SK-N-SH treated with all-trans-retinoic acid at 6 μM for 48 hours (cell line): ENCODE measurements at regions not wholly inside any gene's neighbourhood (a gene's known extent, or its start where the extent isn't known, plus 50 kb on each side); places are given as distances from the start of the nearest gene placed in this dataset.

Source experiments
- ATAC-seq: fragments of 200-7000 bp; cut with Tn5 transposase; 3 replicates; pipeline ENCODE4 v1.9.1; 2020; ENCODE audit warnings: mild to moderate bottlenecking, moderate library complexity
- ARNTL ChIP-seq: fragments of 450-650 bp; formaldehyde crosslinking; IDR thresholded peaks from 2 replicates; pipeline ENCODE4 v1.5.0; 2020; ENCODE audit warnings: low read depth, mild to moderate bottlenecking, moderate library complexity, borderline replicate concordance
- BACH2 ChIP-seq: fragments of 250-450 bp; sonication (Bioruptor Pico); IDR thresholded peaks from 2 replicates; pipeline ENCODE4 v1.9.0; 2021; ENCODE audit warnings: mild to moderate bottlenecking, borderline replicate concordance
- CSDC2 ChIP-seq: fragments of 250-450 bp; sonication (Bioruptor Pico); IDR thresholded peaks from 2 replicates; pipeline ENCODE4 v1.5.0; 2020; ENCODE audit warnings: mild to moderate bottlenecking, moderate library complexity
- ESRRG ChIP-seq: fragments of 250-450 bp; sonication (Bioruptor Pico); IDR thresholded peaks from 2 replicates; pipeline ENCODE4 v1.6.1; 2021; ENCODE audit warnings: mild to moderate bottlenecking
- GLIS3 ChIP-seq: fragments of 250-450 bp; sonication (Bioruptor Pico); IDR thresholded peaks from 2 replicates; pipeline ENCODE4 v1.5.0; 2020; ENCODE audit warnings: mild to moderate bottlenecking, moderate library complexity
- ISL1 ChIP-seq: fragments of 250-450 bp; sonication (Bioruptor Pico); IDR thresholded peaks from 2 replicates; pipeline ENCODE4 v2.1.2; 2022; ENCODE audit warnings: mild to moderate bottlenecking, moderate library complexity
- OSR1 ChIP-seq: fragments of 250-450 bp; sonication (Bioruptor Pico); IDR thresholded peaks from 2 replicates; pipeline ENCODE4 v1.8.0; 2022; ENCODE audit warnings: moderate library complexity, mild to moderate bottlenecking, inconsistent platforms
- PPARA ChIP-seq: fragments of 250-450 bp; sonication (Bioruptor Pico); IDR thresholded peaks from 2 replicates; pipeline ENCODE4 v1.5.0; 2020; ENCODE audit warnings: mild to moderate bottlenecking, borderline replicate concordance
- RARB ChIP-seq: fragments of 250-450 bp; sonication (Bioruptor Pico); IDR thresholded peaks from 2 replicates; pipeline ENCODE4 v1.8.0; 2021; ENCODE audit warnings: mild to moderate bottlenecking, moderate library complexity
- SNAI2 ChIP-seq: fragments of 250-450 bp; sonication (Bioruptor Pico); IDR thresholded peaks from 2 replicates; pipeline ENCODE4 v1.5.0; 2020; ENCODE audit warnings: mild to moderate bottlenecking, moderate library complexity
- TCF4 ChIP-seq: fragments of 250-450 bp; sonication (Bioruptor Pico); IDR thresholded peaks from 2 replicates; pipeline ENCODE4 v1.8.0; 2021; ENCODE audit warnings: mild to moderate bottlenecking, moderate library complexity, borderline replicate concordance
- TOX ChIP-seq: fragments of 250-450 bp; sonication (Bioruptor Pico); IDR thresholded peaks from 2 replicates; pipeline ENCODE4 v1.8.0; 2021; ENCODE audit warnings: mild to moderate bottlenecking, moderate library complexity, borderline replicate concordance
- ZC3H10 ChIP-seq: fragments of 250-450 bp; sonication (Bioruptor Pico); IDR thresholded peaks from 2 replicates; pipeline ENCODE4 v1.5.1; 2021; ENCODE audit warnings: mild to moderate bottlenecking, moderate library complexity
- ZFP3 ChIP-seq: fragments of 250-450 bp; sonication (Bioruptor Pico); IDR thresholded peaks from 2 replicates; pipeline ENCODE4 v1.5.0; 2020; ENCODE audit warnings: mild to moderate bottlenecking, moderate library complexity
- ZFP30 ChIP-seq: fragments of 450-650 bp; formaldehyde crosslinking; IDR thresholded peaks from 2 replicates; pipeline ENCODE4 v1.5.0; 2022; ENCODE audit warnings: mild to moderate bottlenecking, moderate library complexity
- ZNF565 ChIP-seq: fragments of 450-650 bp; formaldehyde crosslinking; conservative IDR thresholded peaks from 2 replicates; pipeline ENCODE4 v1.5.0; 2020; ENCODE audit warnings: low read depth, mild to moderate bottlenecking, moderate library complexity
- ZNF70 ChIP-seq: fragments of 450-650 bp; formaldehyde crosslinking; IDR thresholded peaks from 2 replicates; pipeline ENCODE4 v1.5.0; 2020; ENCODE audit warnings: mild to moderate bottlenecking, moderate library complexity
- ZNF8 ChIP-seq: fragments of 450-650 bp; formaldehyde crosslinking; IDR thresholded peaks from 2 replicates; pipeline ENCODE4 v1.5.0; 2020; ENCODE audit warnings: mild to moderate bottlenecking, moderate library complexity
- TF ChIP-seq, protein P1 (sequence below): fragments of 250-450 bp; sonication (Bioruptor Pico); IDR thresholded peaks from 2 replicates; pipeline ENCODE4 v1.8.0; 2021; ENCODE audit warnings: low read depth, mild to moderate bottlenecking, moderate library complexity, borderline replicate concordance
- TF ChIP-seq, protein P2 (sequence below): fragments of 250-450 bp; sonication (Bioruptor Pico); IDR thresholded peaks from 2 replicates; pipeline ENCODE4 v1.5.1; 2021; ENCODE audit warnings: mild to moderate bottlenecking, moderate library complexity
- TF ChIP-seq, protein P3 (sequence below): fragments of 250-450 bp; sonication (Bioruptor Pico); IDR thresholded peaks from 2 replicates; pipeline ENCODE4 v1.8.0; 2020; ENCODE audit warnings: mild to moderate bottlenecking, moderate library complexity, borderline replicate concordance
- TF ChIP-seq, protein P4 (sequence below): fragments of 250-450 bp; sonication (Bioruptor Pico); IDR thresholded peaks from 2 replicates; pipeline ENCODE4 v1.5.1; 2020; ENCODE audit warnings: low read depth, mild to moderate bottlenecking, moderate library complexity
- TF ChIP-seq, protein P5 (sequence below): fragments of 250-450 bp; sonication (Bioruptor Pico); IDR thresholded peaks from 2 replicates; pipeline ENCODE4 v1.5.0; 2020; ENCODE audit warnings: mild to moderate bottlenecking, moderate library complexity

DNA sequence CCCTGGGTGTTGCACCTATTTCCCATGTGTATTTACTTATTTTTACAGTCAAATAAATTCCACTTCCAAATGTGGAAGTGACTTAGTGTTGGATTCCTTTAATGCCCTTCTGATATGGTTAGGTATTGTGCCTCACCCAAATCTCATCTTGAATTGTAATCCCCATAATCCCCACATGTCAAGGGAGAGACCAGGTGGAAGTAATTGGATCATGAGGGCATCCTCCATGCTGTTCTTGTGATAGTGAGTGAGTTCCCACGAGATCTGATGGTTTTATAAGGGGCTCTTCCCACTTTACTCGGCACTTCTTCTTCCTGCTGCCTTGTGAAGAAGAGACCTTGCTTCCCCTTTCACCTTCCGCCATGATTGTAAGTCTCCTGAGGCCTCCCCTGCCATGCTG is 136.9 kb downstream of the SNX10 start:
- TF ChIP-seq ZC3H10 (CRISPR knock-in tag) (no peak), CSDC2 (CRISPR knock-in tag) (no peak), ZFP3 (CRISPR knock-in tag) (no peak), ZFP30 (CRISPR knock-in tag) (no peak), ZNF565 (CRISPR knock-in tag) (no peak), SNAI2 (CRISPR knock-in tag) (no peak), RARB (CRISPR knock-in tag) (no peak), OSR1 (CRISPR knock-in tag) (no peak), ISL1 (CRISPR knock-in tag) (no peak), ZNF70 (CRISPR knock-in tag) (no peak), TOX (CRISPR knock-in tag) (no peak), TCF4 (no peak), PPARA (CRISPR knock-in tag) (no peak), GLIS3 (no peak), ESRRG (CRISPR knock-in tag) (no peak)
- TF ChIP-seq, protein P1, sequence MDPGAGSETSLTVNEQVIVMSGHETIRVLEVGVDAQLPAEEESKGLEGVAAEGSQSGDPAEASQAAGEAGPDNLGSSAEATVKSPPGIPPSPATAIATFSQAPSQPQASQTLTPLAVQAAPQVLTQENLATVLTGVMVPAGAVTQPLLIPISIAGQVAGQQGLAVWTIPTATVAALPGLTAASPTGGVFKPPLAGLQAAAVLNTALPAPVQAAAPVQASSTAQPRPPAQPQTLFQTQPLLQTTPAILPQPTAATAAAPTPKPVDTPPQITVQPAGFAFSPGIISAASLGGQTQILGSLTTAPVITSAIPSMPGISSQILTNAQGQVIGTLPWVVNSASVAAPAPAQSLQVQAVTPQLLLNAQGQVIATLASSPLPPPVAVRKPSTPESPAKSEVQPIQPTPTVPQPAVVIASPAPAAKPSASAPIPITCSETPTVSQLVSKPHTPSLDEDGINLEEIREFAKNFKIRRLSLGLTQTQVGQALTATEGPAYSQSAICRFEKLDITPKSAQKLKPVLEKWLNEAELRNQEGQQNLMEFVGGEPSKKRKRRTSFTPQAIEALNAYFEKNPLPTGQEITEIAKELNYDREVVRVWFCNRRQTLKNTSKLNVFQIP (CRISPR knock-in tag) = no peak
- TF ChIP-seq, protein P2, sequence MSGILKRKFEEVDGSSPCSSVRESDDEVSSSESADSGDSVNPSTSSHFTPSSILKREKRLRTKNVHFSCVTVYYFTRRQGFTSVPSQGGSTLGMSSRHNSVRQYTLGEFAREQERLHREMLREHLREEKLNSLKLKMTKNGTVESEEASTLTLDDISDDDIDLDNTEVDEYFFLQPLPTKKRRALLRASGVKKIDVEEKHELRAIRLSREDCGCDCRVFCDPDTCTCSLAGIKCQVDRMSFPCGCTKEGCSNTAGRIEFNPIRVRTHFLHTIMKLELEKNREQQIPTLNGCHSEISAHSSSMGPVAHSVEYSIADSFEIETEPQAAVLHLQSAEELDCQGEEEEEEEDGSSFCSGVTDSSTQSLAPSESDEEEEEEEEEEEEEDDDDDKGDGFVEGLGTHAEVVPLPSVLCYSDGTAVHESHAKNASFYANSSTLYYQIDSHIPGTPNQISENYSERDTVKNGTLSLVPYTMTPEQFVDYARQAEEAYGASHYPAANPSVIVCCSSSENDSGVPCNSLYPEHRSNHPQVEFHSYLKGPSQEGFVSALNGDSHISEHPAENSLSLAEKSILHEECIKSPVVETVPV (CRISPR knock-in tag) = no peak
- TF ChIP-seq, protein P3, sequence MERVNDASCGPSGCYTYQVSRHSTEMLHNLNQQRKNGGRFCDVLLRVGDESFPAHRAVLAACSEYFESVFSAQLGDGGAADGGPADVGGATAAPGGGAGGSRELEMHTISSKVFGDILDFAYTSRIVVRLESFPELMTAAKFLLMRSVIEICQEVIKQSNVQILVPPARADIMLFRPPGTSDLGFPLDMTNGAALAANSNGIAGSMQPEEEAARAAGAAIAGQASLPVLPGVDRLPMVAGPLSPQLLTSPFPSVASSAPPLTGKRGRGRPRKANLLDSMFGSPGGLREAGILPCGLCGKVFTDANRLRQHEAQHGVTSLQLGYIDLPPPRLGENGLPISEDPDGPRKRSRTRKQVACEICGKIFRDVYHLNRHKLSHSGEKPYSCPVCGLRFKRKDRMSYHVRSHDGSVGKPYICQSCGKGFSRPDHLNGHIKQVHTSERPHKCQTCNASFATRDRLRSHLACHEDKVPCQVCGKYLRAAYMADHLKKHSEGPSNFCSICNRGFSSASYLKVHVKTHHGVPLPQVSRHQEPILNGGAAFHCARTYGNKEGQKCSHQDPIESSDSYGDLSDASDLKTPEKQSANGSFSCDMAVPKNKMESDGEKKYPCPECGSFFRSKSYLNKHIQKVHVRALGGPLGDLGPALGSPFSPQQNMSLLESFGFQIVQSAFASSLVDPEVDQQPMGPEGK = no peak
- TF ChIP-seq, protein P4, sequence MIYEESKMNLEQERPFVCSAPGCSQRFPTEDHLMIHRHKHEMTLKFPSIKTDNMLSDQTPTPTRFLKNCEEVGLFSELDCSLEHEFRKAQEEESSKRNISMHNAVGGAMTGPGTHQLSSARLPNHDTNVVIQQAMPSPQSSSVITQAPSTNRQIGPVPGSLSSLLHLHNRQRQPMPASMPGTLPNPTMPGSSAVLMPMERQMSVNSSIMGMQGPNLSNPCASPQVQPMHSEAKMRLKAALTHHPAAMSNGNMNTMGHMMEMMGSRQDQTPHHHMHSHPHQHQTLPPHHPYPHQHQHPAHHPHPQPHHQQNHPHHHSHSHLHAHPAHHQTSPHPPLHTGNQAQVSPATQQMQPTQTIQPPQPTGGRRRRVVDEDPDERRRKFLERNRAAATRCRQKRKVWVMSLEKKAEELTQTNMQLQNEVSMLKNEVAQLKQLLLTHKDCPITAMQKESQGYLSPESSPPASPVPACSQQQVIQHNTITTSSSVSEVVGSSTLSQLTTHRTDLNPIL (CRISPR knock-in tag) = no peak
- TF ChIP-seq, all 23 proteins: peak for 0
- ATAC-seq = no peak

DNA sequence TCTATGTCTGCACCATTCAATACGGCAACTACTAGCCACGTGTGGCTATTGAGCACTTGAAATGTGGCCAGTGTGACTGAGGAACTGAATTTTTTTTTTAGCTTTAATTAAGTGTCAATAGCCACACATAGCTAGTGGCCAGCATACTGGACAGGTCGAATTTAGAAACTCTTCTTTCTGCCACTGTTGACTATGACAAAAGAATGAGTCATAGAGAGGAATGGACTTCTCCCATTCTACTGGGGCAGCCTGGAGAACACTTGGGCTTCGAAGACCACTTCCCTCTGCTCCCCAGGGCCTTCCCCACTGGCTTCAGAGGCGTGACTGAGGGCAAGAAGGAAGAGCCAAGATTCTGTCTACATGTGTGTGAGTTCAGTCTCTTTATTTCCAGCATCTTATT is 137.5 kb downstream of the SNX10 start:
- TF ChIP-seq ZFP3 (CRISPR knock-in tag) (no peak), ZNF8 (CRISPR knock-in tag) (no peak)
- ATAC-seq = no peak

DNA sequence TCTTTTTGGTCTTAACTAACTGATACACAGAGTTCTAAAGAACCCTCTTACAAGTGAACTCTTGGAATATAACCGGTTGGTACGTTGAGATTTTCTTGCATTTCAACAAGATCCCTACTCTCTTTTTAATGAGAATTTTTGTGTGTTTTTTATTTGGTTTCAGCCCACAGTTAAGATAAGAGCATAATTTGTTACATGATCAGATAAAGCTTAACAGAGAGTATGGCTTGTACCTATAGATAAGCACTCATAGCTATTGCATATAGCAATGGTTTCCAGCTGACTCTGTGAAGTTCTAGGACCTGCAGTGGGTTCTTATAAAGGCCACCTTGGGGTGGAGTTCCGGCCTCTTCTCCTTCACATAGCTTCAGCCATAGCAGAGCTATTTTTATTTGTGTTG is 143.3 kb downstream of the SNX10 start:
- TF ChIP-seq, protein P2 (CRISPR knock-in tag) = no peak
- TF ChIP-seq ZFP3 (CRISPR knock-in tag) (no peak), ZC3H10 (CRISPR knock-in tag) (no peak), ARNTL (CRISPR knock-in tag) (no peak), ESRRG (CRISPR knock-in tag) (no peak)

DNA sequence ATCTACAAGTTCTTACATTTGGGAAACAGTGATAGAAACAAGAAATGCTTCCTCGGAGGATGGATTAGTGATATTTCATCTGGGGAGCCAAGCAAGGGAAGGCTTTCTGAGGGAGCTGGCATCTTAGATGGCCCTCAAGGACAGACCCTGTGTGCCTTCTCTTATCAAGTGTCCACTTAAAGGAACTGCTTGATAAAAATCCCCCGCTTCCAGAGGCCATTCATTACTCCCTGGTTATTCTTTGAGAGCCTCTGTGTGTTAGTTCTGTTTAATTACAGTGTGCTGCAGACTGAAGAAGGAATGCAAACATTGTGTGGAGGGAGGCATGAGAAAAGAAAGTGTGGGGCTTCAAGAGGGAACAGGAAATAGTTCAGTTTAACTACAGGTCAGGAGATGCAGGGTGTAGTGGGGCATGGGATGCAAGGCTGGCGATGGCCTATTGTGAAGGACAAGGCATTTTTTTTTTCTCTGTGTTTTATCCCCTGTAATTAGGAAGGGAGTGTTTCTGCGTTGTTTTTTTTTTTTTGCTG is 145.4 kb downstream of the SNX10 start:
- ATAC-seq = no peak
- TF ChIP-seq, protein P5, sequence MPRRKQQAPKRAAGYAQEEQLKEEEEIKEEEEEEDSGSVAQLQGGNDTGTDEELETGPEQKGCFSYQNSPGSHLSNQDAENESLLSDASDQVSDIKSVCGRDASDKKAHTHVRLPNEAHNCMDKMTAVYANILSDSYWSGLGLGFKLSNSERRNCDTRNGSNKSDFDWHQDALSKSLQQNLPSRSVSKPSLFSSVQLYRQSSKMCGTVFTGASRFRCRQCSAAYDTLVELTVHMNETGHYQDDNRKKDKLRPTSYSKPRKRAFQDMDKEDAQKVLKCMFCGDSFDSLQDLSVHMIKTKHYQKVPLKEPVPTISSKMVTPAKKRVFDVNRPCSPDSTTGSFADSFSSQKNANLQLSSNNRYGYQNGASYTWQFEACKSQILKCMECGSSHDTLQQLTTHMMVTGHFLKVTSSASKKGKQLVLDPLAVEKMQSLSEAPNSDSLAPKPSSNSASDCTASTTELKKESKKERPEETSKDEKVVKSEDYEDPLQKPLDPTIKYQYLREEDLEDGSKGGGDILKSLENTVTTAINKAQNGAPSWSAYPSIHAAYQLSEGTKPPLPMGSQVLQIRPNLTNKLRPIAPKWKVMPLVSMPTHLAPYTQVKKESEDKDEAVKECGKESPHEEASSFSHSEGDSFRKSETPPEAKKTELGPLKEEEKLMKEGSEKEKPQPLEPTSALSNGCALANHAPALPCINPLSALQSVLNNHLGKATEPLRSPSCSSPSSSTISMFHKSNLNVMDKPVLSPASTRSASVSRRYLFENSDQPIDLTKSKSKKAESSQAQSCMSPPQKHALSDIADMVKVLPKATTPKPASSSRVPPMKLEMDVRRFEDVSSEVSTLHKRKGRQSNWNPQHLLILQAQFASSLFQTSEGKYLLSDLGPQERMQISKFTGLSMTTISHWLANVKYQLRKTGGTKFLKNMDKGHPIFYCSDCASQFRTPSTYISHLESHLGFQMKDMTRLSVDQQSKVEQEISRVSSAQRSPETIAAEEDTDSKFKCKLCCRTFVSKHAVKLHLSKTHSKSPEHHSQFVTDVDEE (CRISPR knock-in tag) = no peak
- TF ChIP-seq ZFP3 (CRISPR knock-in tag) = no peak
- no peak for TF ChIP-seq ZFP30 (CRISPR knock-in tag)
- TF ChIP-seq ISL1 (CRISPR knock-in tag) = no peak
- no peak for TF ChIP-seq ZC3H10 (CRISPR knock-in tag)
- no peak for TF ChIP-seq ZNF565 (CRISPR knock-in tag)
- TF ChIP-seq OSR1 (CRISPR knock-in tag) = no peak
- no peak for TF ChIP-seq CSDC2 (CRISPR knock-in tag)
- no peak for TF ChIP-seq ZNF8 (CRISPR knock-in tag)
- TF ChIP-seq, protein P3 = no peak
- no peak for TF ChIP-seq ESRRG (CRISPR knock-in tag)
- no peak for TF ChIP-seq GLIS3
- no peak for TF ChIP-seq TOX (CRISPR knock-in tag)
- TF ChIP-seq TCF4 = no peak
- TF ChIP-seq RARB (CRISPR knock-in tag) = no peak
- TF ChIP-seq ARNTL (CRISPR knock-in tag) = no peak
- no peak for TF ChIP-seq BACH2 (CRISPR knock-in tag)

More for the DNA sequence above, 143.3 kb downstream of the SNX10 start:
- no peak for ATAC-seq
